Breast epithelium (tissue), 3 donors: ENCODE measurements at regions not wholly inside any gene's neighbourhood (a gene's known extent, or its start where the extent isn't known, plus 50 kb on each side); places are given as distances from the start of the nearest gene placed in this dataset.

Experiments used
- CTCF ChIP-seq, 3 donors: fragments of 450-650 bp; IDR thresholded peaks; one replicate each; pipeline ENCODE4 v1.5.1; 2016 to 2017; ENCODE audit warnings: antibody characterized with exemption in 3 of 3, mild to moderate bottlenecking in 3 of 3, moderate library complexity in 3 of 3
- POLR2A ChIP-seq: fragments of 450-650 bp; IDR thresholded peaks from one replicate; pipeline ENCODE4 v1.6.1; 2016; ENCODE audit warnings: antibody characterized with exemption, mild to moderate bottlenecking, moderate library complexity
- POLR2AphosphoS5 ChIP-seq, 3 donors: sonication (generic); formaldehyde crosslinking; IDR thresholded peaks; one replicate each; pipeline ENCODE4 v1.6.1; 2017; ENCODE audit warnings: antibody characterized with exemption in 3 of 3

DNA sequence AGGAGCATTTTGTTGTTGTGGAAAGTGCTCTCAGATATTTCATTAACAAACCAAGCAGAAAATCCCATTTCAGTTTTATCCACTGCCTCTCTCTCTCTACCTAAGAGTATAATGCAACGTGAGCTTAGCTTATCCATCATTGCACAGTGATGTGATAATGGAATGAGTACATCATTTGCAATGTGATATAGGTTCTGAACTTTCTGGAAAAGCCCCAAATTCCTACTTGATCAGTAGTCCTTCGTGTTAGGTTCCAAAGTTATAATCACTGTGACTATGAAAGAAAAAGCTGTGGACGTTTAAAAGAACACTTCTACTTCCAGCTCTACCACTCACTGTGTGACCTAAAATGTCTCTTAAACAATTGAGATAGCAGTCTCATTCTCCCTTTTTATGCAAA, 76.4 kb upstream of the PRMT6 start:
- TF ChIP-seq CTCF (IDR thresholded peaks at IDR 0.05) = no peak
- TF ChIP-seq POLR2A = no peak
- no peak for TF ChIP-seq POLR2AphosphoS5 (IDR thresholded peaks at IDR 0.05)
